GM12878 (cell line): ENCODE measurements at regions not wholly inside any gene's neighbourhood (a gene's known extent, or its start where the extent isn't known, plus 50 kb on each side); places are given as distances from the start of the nearest gene placed in this dataset.

Source experiments
- CREB1 ChIP-seq: IDR thresholded peaks from 2 replicates; pipeline ENCODE4 v1.6.1; 2012; ENCODE audit warnings: low read depth, mild to moderate bottlenecking, inconsistent platforms
- EZH2 ChIP-seq: IDR thresholded peaks from 2 replicates; pipeline ENCODE4 v1.6.1; 2012; ENCODE audit warnings: low read depth, mild to moderate bottlenecking, control low read depth, inconsistent platforms, low read length, borderline replicate concordance; ENCODE audit not compliant: control insufficient read depth
- FOS ChIP-seq: IDR thresholded peaks from 3 replicates; pipeline ENCODE4 v1.6.1; 2011; ENCODE audit warnings: borderline replicate concordance; ENCODE audit not compliant: insufficient read length; ENCODE audit errors: extremely low read depth
- JUND ChIP-seq: IDR thresholded peaks from 2 replicates; pipeline ENCODE4 v1.6.1; 2012; ENCODE audit warnings: low read depth, mild to moderate bottlenecking, low read length, improper control_type of control experiment, moderate library complexity
- NRF1 ChIP-seq: conservative IDR thresholded peaks from 2 replicates; pipeline ENCODE4 v1.6.1; 2011; ENCODE audit warnings: mild to moderate bottlenecking, low read depth, low read length, improper control_type of control experiment
- POLR2A ChIP-seq: IDR thresholded peaks from 2 replicates; pipeline ENCODE4 v1.6.1; 2011; ENCODE audit warnings: low read depth, mild to moderate bottlenecking, low read length
- POLR2AphosphoS5 ChIP-seq: IDR thresholded peaks from 2 replicates; pipeline ENCODE4 v1.6.1; 2011; ENCODE audit warnings: mild to moderate bottlenecking, low read length, inconsistent platforms
- RAD51 ChIP-seq: fragments of 450-650 bp; IDR thresholded peaks from 2 replicates; pipeline ENCODE4 v1.6.1; 2016; ENCODE audit warnings: moderate library complexity, mild to moderate bottlenecking, inconsistent platforms
- RB1 ChIP-seq: fragments of 450-650 bp; formaldehyde crosslinking; IDR thresholded peaks from 2 replicates; pipeline ENCODE4 v1.6.1; 2017; ENCODE audit warnings: mild to moderate bottlenecking, borderline replicate concordance
- TF ChIP-seq, protein P1 (sequence below): IDR thresholded peaks from 2 replicates; pipeline ENCODE4 v1.6.1; 2011; ENCODE audit warnings: low read depth, low read length, improper control_type of control experiment, borderline replicate concordance
- TF ChIP-seq, protein P2 (sequence below), 3 experiments: IDR thresholded peaks in 2 of 3; conservative IDR thresholded peaks in 1 of 3; 2 replicates each; pipeline ENCODE4 v1.5.1; 2011; ENCODE audit warnings: low read depth in 3 of 3, low read length in 3 of 3, mild to moderate bottlenecking in 3 of 3, control low read depth in 2 of 3, moderate library complexity in 2 of 3, inconsistent platforms in 1 of 3, mixed read lengths in 1 of 3; ENCODE audit not compliant: control insufficient read depth in 2 of 3, insufficient read depth in 1 of 3; ENCODE audit errors: extremely low read depth in 1 of 3
- TF ChIP-seq, protein P3 (sequence below): IDR thresholded peaks from 2 replicates; pipeline ENCODE4 v1.6.1; 2012; ENCODE audit warnings: mild to moderate bottlenecking, low read depth, low read length

- TF ChIP-seq JUND (no peak), RAD51 (no peak), POLR2AphosphoS5 (no peak), POLR2A (no peak), NRF1 (no peak), EZH2 (no peak), FOS (no peak), RB1 (no peak), CREB1 (no peak)
- TF ChIP-seq, protein P1, sequence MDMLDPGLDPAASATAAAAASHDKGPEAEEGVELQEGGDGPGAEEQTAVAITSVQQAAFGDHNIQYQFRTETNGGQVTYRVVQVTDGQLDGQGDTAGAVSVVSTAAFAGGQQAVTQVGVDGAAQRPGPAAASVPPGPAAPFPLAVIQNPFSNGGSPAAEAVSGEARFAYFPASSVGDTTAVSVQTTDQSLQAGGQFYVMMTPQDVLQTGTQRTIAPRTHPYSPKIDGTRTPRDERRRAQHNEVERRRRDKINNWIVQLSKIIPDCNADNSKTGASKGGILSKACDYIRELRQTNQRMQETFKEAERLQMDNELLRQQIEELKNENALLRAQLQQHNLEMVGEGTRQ, result no peak
- TF ChIP-seq, protein P2, sequence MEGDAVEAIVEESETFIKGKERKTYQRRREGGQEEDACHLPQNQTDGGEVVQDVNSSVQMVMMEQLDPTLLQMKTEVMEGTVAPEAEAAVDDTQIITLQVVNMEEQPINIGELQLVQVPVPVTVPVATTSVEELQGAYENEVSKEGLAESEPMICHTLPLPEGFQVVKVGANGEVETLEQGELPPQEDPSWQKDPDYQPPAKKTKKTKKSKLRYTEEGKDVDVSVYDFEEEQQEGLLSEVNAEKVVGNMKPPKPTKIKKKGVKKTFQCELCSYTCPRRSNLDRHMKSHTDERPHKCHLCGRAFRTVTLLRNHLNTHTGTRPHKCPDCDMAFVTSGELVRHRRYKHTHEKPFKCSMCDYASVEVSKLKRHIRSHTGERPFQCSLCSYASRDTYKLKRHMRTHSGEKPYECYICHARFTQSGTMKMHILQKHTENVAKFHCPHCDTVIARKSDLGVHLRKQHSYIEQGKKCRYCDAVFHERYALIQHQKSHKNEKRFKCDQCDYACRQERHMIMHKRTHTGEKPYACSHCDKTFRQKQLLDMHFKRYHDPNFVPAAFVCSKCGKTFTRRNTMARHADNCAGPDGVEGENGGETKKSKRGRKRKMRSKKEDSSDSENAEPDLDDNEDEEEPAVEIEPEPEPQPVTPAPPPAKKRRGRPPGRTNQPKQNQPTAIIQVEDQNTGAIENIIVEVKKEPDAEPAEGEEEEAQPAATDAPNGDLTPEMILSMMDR (IDR thresholded peaks at IDR 0.05 in 2 of 3, conservative IDR thresholded peaks at IDR 0.05 in 1 of 3; ENCODE audit: control insufficient read depth in 2 of 3, extremely low read depth in 1 of 3, insufficient read depth in 1 of 3, low read depth in 3 of 3, low read length in 3 of 3), result no peak
- TF ChIP-seq, protein P3, sequence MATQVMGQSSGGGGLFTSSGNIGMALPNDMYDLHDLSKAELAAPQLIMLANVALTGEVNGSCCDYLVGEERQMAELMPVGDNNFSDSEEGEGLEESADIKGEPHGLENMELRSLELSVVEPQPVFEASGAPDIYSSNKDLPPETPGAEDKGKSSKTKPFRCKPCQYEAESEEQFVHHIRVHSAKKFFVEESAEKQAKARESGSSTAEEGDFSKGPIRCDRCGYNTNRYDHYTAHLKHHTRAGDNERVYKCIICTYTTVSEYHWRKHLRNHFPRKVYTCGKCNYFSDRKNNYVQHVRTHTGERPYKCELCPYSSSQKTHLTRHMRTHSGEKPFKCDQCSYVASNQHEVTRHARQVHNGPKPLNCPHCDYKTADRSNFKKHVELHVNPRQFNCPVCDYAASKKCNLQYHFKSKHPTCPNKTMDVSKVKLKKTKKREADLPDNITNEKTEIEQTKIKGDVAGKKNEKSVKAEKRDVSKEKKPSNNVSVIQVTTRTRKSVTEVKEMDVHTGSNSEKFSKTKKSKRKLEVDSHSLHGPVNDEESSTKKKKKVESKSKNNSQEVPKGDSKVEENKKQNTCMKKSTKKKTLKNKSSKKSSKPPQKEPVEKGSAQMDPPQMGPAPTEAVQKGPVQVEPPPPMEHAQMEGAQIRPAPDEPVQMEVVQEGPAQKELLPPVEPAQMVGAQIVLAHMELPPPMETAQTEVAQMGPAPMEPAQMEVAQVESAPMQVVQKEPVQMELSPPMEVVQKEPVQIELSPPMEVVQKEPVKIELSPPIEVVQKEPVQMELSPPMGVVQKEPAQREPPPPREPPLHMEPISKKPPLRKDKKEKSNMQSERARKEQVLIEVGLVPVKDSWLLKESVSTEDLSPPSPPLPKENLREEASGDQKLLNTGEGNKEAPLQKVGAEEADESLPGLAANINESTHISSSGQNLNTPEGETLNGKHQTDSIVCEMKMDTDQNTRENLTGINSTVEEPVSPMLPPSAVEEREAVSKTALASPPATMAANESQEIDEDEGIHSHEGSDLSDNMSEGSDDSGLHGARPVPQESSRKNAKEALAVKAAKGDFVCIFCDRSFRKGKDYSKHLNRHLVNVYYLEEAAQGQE, result no peak
Observed at GRCh38 chr9:116055536-116055935, 98.1 kb upstream of the PAPPA start.
